AG04450 (cell line): ENCODE measurements at regions not wholly inside any gene's neighbourhood (a gene's known extent, or its start where the extent isn't known, plus 50 kb on each side); places are given as distances from the start of the nearest gene placed in this dataset.

Source experiments
- CTCF ChIA-PET: fragments of 300-600, 350-600 bp; formaldehyde crosslinking; extraction: SDS; loops from one replicate; lab custom pipeline; 2022; ENCODE audit warnings: antibody characterized with exemption, inconsistent platforms; lab: Charles Lee
- POLR2A ChIA-PET: fragments of 350-600 bp; formaldehyde crosslinking; extraction: SDS; loops from one replicate; lab custom pipeline; 2021; ENCODE audit warnings: antibody characterized with exemption, inconsistent platforms; lab: Yijun Ruan, JAX
- DNase-seq: peaks from one replicate; pipeline ENCODE4 v3.0.0-alpha.2; 2011; ENCODE audit warnings: low read depth, low spot score
- H3K27ac ChIP-seq: one replicate; pipeline ENCODE4 v1.5.1; 2012; ENCODE audit warnings: low read depth, low read length, control low read depth
- H3K27me3 ChIP-seq: one replicate; pipeline ENCODE4 v1.6.0; 2012; ENCODE audit warnings: low read length; ENCODE audit not compliant: control insufficient read depth, insufficient read depth
- H3K4me3 ChIP-seq: 2 replicates; pipeline ENCODE4 v1.5.1; 2011; ENCODE audit warnings: mild to moderate bottlenecking, low read depth, low read length, control low read depth
- H3K9me3 ChIP-seq: 2 replicates; pipeline ENCODE4 v1.5.1; 2012; ENCODE audit warnings: low read length; ENCODE audit not compliant: control insufficient read depth, insufficient read depth
- TF ChIP-seq, protein P1 (sequence below): IDR thresholded peaks from 2 replicates; pipeline ENCODE4 v1.5.1; 2011; ENCODE audit warnings: low read depth, low read length, control low read depth, inconsistent platforms

DNA sequence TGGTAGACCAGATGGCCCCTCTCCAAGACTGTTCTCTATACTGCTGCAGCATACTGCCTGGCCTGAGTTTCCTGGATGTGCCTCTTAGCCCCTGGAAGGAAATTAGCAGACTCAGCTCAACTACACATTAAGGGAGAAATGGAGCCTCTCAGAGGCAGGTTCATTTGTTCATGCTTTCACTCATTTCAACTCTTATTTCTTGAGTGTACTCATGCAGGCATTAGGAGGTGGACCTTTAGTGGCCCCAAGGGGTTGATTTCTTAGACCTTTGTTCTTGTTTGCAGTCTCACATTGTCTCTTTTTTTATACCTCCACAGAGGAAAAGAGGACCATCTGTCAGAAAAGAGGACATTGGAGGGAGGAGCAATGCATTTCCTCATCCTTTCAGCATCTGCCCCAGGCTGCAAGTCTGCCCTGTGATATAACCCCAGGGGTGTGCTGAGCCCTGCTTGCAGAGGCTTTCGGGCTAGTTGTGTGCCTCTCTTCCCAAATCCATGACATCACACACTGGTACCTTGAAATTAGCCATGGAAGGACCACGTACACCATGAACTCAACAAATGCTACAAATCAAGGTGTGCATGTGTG is 456.2 kb downstream of the CD83 start:
- no peaks in the 10 kb centered on the region for H3K9me3 ChIP-seq
- H3K27ac ChIP-seq: no peak overlapping the region
- CTCF ChIA-PET: no interaction called here
- TF ChIP-seq, protein P1, sequence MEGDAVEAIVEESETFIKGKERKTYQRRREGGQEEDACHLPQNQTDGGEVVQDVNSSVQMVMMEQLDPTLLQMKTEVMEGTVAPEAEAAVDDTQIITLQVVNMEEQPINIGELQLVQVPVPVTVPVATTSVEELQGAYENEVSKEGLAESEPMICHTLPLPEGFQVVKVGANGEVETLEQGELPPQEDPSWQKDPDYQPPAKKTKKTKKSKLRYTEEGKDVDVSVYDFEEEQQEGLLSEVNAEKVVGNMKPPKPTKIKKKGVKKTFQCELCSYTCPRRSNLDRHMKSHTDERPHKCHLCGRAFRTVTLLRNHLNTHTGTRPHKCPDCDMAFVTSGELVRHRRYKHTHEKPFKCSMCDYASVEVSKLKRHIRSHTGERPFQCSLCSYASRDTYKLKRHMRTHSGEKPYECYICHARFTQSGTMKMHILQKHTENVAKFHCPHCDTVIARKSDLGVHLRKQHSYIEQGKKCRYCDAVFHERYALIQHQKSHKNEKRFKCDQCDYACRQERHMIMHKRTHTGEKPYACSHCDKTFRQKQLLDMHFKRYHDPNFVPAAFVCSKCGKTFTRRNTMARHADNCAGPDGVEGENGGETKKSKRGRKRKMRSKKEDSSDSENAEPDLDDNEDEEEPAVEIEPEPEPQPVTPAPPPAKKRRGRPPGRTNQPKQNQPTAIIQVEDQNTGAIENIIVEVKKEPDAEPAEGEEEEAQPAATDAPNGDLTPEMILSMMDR: no peak
- POLR2A ChIA-PET: no interaction called here
- H3K4me3 ChIP-seq: no peak overlapping the region
- no peaks in the 10 kb centered on the region for H3K27me3 ChIP-seq
- DNase-seq: no peak

DNA sequence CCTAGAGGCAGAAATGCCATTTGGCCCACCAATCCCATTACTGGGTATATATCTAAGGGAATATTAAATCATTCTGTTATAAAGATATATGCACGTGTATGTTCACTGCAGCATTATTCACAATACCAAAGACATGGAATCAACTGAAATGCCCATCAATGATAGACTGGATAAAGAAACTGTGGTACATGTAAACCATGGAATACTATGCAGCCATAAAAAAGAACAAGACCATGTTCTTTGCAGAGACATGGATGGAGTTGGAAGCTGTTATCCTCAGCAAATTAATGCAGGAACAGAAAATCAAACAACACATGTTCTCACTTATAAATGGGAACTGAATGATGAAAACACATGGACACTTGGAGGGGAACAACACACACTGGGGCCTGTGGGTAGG is 458.4 kb downstream of the CD83 start:
- no peak overlapping the region for H3K27ac ChIP-seq
- ChIA-PET POLR2A (no interaction called here), CTCF (no interaction called here)
- H3K4me3 ChIP-seq: no peak overlapping the region
- TF ChIP-seq, protein P1: no peak
- DNase-seq: no peak
- H3K9me3 ChIP-seq: no peaks in the 10 kb centered on the region
- H3K27me3 ChIP-seq: no peaks in the 10 kb centered on the region

DNA sequence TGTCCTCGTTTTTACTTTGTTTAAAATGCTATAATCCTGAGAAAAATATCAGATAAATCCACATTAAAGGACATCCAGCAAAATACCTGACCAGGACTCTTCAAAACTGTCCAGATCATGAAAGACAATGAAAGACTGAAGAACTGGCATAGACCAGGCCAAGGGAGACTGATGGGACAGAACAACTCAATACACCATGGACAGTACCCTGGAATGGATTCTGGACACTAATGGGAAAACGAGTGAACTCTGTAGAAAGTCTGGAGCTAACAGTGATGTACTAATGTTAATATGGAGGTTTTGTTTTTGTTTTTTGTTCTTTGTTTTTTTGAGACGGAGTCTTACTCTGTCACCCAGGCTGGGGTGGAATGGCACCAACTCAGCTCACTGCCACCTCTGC is 461.4 kb downstream of the CD83 start:
- no peak for DNase-seq
- CTCF ChIA-PET: no interaction called here
- H3K9me3 ChIP-seq: no peaks in the 10 kb centered on the region
- POLR2A ChIA-PET: no interaction called here
- H3K27me3 ChIP-seq: no peaks in the 10 kb centered on the region
- H3K27ac ChIP-seq: no peak overlapping the region
- no peak overlapping the region for H3K4me3 ChIP-seq
- TF ChIP-seq, protein P1: no peak

DNA sequence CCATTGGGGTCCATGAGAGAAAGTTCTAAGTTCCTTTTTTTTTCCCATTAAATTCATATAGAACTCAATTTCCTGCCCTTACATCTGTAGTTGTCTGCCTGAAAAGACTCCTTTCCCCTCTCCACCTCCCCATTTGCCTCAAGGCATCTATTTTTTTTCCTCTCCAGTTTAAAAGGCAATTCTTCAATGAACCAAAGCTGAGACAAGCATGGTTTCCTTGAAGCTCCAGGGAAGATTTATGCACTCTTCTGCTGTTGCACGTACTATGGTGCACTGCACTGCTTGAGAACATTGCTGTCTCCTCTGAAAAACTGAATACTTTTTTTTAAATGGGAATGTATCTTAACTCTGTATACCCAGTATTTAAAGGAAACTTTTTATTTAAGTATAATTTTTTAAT is 465.2 kb downstream of the CD83 start:
- DNase-seq: no peak
- ChIA-PET POLR2A (no interaction called here), CTCF (no interaction called here)
- Histone ChIP-seq H3K9me3 (no peaks in the 10 kb centered on the region), H3K27me3 (no peaks in the 10 kb centered on the region), H3K4me3 (no peak overlapping the region), H3K27ac (no peak overlapping the region)
- TF ChIP-seq, protein P1: no peak

DNA sequence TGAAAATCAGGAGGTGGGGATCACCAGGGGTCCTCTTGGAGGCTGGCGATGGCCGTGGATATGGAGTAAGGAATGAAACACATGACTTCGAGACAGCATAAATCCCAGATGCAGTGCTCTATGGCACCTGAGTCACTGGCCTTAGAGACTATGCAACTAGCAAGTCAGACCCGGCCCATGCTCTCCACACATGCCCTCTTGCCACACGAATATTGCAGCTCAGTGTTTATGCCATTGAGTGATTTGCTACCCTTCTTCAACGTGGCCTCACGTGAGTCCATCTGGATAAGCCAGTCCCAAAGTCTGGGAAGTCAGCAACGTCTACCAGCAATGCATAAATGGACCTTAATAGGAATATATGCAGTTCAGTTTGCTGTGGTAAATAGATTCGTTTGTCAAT is 466.3 kb downstream of the CD83 start:
- ChIA-PET POLR2A (no interaction called here), CTCF (no interaction called here)
- Histone ChIP-seq H3K9me3 (no peaks in the 10 kb centered on the region), H3K27ac (no peak overlapping the region), H3K4me3 (no peak overlapping the region), H3K27me3 (no peaks in the 10 kb centered on the region)
- DNase-seq: no peak
- TF ChIP-seq, protein P1: no peak
